CD8-positive, alpha-beta memory T cell (primary cell): ENCODE measurements at regions not wholly inside any gene's neighbourhood (a gene's known extent, or its start where the extent isn't known, plus 50 kb on each side); places are given as distances from the start of the nearest gene placed in this dataset.

Source experiments
- CTCF ChIA-PET: fragments of 350-600 bp; sonication (Branson Sonifier 250); formaldehyde crosslinking; loops from one replicate; lab custom pipeline; 2021; ENCODE audit warnings: antibody characterized with exemption; lab: Charles Lee
- POLR2A ChIA-PET: fragments of 350-600 bp; sonication (Branson Sonifier 250); formaldehyde crosslinking; loops from one replicate; lab custom pipeline; 2021; ENCODE audit warnings: antibody characterized with exemption; lab: Charles Lee
- DNase-seq, 5 donors: peaks; one replicate each; pipeline versions ENCODE4 v3.0.0 to v3.0.0-alpha.2; 2020 to 2022; ENCODE audit warnings: mixed read lengths in 1 of 5
- H3K27ac ChIP-seq: one replicate; pipeline ENCODE4 v1.7.0; 2013; ENCODE audit warnings: low read depth, mild to moderate bottlenecking, low read length, moderate library complexity
- H3K27me3 ChIP-seq: 2 replicates; pipeline ENCODE4 v1.7.0; 2013; ENCODE audit warnings: low read length, mild to moderate bottlenecking; ENCODE audit not compliant: insufficient read depth, poor library complexity, severe bottlenecking
- H3K36me3 ChIP-seq: 2 replicates; pipeline ENCODE4 v1.7.0; 2013; ENCODE audit warnings: mild to moderate bottlenecking, low read length, moderate library complexity; ENCODE audit not compliant: insufficient read depth
- H3K4me1 ChIP-seq: 2 replicates; pipeline ENCODE4 v1.7.0; 2013; ENCODE audit warnings: mild to moderate bottlenecking, low read length, moderate library complexity; ENCODE audit not compliant: insufficient read depth
- H3K4me3 ChIP-seq: 2 replicates; pipeline ENCODE4 v1.7.0; 2013; ENCODE audit warnings: mild to moderate bottlenecking, low read length
- H3K9me3 ChIP-seq: 2 replicates; pipeline ENCODE4 v1.7.0; 2013; ENCODE audit warnings: mild to moderate bottlenecking, low read length
- H3K27ac Mint-ChIP-seq, 8 donors: one replicate each; pipeline ENCODE4 v1.8.0; 2020 to 2021; ENCODE audit warnings: mixed read lengths in 8 of 8, mild to moderate bottlenecking in 6 of 8, inconsistent platforms in 3 of 8, moderate library complexity in 3 of 8
- H3K27me3 Mint-ChIP-seq, 2 donors: one replicate each; pipeline ENCODE4 v1.8.0; 2020 to 2021; ENCODE audit warnings: mixed read lengths in 2 of 2, mild to moderate bottlenecking in 1 of 2, moderate library complexity in 1 of 2
- H3K36me3 Mint-ChIP-seq, 3 donors: one replicate each; pipeline ENCODE4 v1.8.0; 2020 to 2021; ENCODE audit warnings: mixed read lengths in 3 of 3, inconsistent platforms in 1 of 3, mild to moderate bottlenecking in 1 of 3
- H3K4me1 Mint-ChIP-seq, 3 donors: one replicate each; pipeline ENCODE4 v1.8.0; 2020 to 2021; ENCODE audit warnings: mixed read lengths in 3 of 3, inconsistent platforms in 1 of 3, mild to moderate bottlenecking in 1 of 3
- H3K4me3 Mint-ChIP-seq, 7 donors: one replicate each; pipeline ENCODE4 v1.8.0; 2020 to 2021; ENCODE audit warnings: mixed read lengths in 7 of 7, mild to moderate bottlenecking in 6 of 7, moderate library complexity in 4 of 7, inconsistent platforms in 2 of 7
- H3K9me3 Mint-ChIP-seq, 5 donors: one replicate each; pipeline ENCODE4 v1.8.0; 2020 to 2022; ENCODE audit warnings: mixed read lengths in 5 of 5, mild to moderate bottlenecking in 3 of 5, moderate library complexity in 2 of 5, inconsistent platforms in 1 of 5

DNA sequence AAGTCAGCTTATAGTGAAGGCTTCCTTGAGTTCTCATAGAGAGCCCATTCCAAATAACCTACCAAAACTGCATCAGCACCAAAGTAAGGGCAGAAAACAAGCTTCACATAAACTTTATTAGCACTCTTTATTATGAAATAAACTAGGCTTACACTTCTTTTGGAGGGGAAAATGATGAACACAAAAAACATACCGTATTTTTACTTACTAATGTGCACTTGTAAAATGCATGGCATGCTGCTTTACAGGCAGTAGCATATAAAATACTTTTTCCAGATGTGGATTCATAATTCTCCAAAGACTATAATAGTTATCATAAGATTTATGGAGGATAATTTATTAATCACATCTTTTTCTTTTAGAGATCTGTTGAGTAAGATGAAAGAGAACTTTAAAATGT lies 133.9 kb downstream of the OSR1 start:
- no peak overlapping the region for H3K4me3 Mint-ChIP-seq
- no peaks in the 10 kb centered on the region for H3K27me3 ChIP-seq
- H3K9me3 ChIP-seq, result no peaks in the 10 kb centered on the region
- no peaks in the 10 kb centered on the region for H3K4me1 Mint-ChIP-seq
- ChIA-PET CTCF (no interaction called here), POLR2A (no interaction called here)
- H3K4me1 ChIP-seq, result no peaks in the 10 kb centered on the region
- no peak overlapping the region for H3K27ac Mint-ChIP-seq
- no peaks in the 10 kb centered on the region for H3K36me3 Mint-ChIP-seq
- no peak overlapping the region for H3K4me3 ChIP-seq
- H3K36me3 ChIP-seq, result no peaks in the 10 kb centered on the region
- H3K9me3 Mint-ChIP-seq, result no peaks in the 10 kb centered on the region
- H3K27ac ChIP-seq, result no peak overlapping the region
- DNase-seq, result no peak
- H3K27me3 Mint-ChIP-seq, result peaks cover 0 to 2% of the 10 kb centered on the region in 2 donors

DNA sequence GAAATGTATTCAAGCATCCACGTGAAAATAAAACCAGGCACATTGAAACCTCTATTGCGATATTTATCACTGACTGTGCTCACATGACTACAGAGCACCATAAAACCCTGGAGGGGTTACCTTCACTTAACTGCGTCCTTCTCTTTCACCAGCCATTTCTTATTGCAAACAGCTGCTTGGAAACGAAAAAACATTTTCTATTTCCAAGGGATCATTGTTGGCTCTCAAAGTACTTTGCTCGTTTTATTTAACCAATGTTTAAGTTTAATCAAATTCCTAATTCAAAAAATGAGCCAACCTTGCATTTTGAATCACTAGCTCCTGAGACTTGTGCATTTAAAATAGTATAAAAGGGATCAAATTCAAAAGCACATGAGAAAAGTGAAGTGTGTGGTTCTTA lies 134.4 kb downstream of the OSR1 start:
- Mint-ChIP-seq H3K4me3 (no peak overlapping the region), H3K27me3 (peaks cover 0 to 2% of the 10 kb centered on the region in 2 donors), H3K4me1 (no peaks in the 10 kb centered on the region), H3K36me3 (no peaks in the 10 kb centered on the region), H3K27ac (no peak overlapping the region), H3K9me3 (no peaks in the 10 kb centered on the region)
- Histone ChIP-seq H3K9me3 (no peaks in the 10 kb centered on the region), H3K27ac (no peak overlapping the region), H3K4me1 (no peaks in the 10 kb centered on the region), H3K36me3 (no peaks in the 10 kb centered on the region), H3K27me3 (no peaks in the 10 kb centered on the region), H3K4me3 (no peak overlapping the region)
- ChIA-PET CTCF (no interaction called here), POLR2A (no interaction called here)
- no peak for DNase-seq

DNA sequence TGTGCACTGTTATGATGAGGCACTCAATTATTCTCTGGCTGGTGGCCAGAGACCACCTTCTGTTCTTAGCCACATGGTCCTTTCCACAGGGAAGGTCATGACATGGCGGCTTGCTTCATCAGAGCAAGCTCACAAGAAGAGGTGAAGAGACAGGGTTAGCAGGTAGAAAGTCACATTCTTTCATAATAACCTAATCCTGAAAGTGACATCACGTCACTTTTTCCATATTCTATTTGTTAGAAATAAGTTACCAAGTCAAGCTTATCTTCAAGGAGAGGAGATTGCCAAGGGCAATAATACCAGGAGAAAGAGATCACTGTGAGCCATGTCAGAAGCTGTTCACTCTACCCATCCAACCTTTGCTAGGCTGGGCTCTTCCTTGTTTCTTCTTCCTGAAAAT lies 139.4 kb downstream of the OSR1 start:
- Histone ChIP-seq H3K9me3 (no peaks in the 10 kb centered on the region), H3K36me3 (no peaks in the 10 kb centered on the region), H3K27me3 (no peaks in the 10 kb centered on the region), H3K27ac (no peak overlapping the region), H3K4me1 (no peaks in the 10 kb centered on the region), H3K4me3 (no peak overlapping the region)
- Mint-ChIP-seq H3K9me3 (no peaks in the 10 kb centered on the region), H3K36me3 (no peaks in the 10 kb centered on the region), H3K27me3 (no peaks in the 10 kb centered on the region), H3K4me1 (no peaks in the 10 kb centered on the region), H3K27ac (no peak overlapping the region), H3K4me3 (no peak overlapping the region)
- ChIA-PET POLR2A (no interaction called here), CTCF (no interaction called here)
- DNase-seq, result no peak

DNA sequence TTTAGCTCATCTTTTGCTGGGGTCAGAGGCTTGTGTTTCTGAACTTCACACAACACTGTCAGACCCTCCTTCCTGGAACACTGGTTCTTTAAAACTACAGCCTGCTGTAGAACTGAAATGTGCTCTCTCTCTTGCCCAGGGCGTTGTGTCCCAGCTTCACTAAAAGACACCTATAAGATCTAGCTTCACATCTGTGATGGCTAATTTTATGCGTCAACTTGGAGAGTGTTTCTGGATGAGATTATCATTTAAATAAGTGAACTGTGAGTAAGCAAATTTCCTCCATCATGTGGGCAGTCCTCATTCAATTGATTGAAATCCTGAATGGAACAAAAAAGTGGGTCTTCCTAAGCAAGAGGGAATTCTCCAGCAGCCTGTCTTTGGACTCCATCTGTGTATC lies 140.3 kb downstream of the OSR1 start:
- POLR2A ChIA-PET, result no interaction called here
- Mint-ChIP-seq H3K9me3 (no peaks in the 10 kb centered on the region), H3K4me3 (no peak overlapping the region), H3K4me1 (no peaks in the 10 kb centered on the region), H3K27me3 (no peaks in the 10 kb centered on the region), H3K36me3 (no peaks in the 10 kb centered on the region), H3K27ac (no peak overlapping the region)
- CTCF ChIA-PET, result no interaction called here
- Histone ChIP-seq H3K36me3 (no peaks in the 10 kb centered on the region), H3K27ac (no peak overlapping the region), H3K27me3 (no peaks in the 10 kb centered on the region), H3K4me1 (no peaks in the 10 kb centered on the region), H3K9me3 (no peaks in the 10 kb centered on the region), H3K4me3 (no peak overlapping the region)
- no peak for DNase-seq

DNA sequence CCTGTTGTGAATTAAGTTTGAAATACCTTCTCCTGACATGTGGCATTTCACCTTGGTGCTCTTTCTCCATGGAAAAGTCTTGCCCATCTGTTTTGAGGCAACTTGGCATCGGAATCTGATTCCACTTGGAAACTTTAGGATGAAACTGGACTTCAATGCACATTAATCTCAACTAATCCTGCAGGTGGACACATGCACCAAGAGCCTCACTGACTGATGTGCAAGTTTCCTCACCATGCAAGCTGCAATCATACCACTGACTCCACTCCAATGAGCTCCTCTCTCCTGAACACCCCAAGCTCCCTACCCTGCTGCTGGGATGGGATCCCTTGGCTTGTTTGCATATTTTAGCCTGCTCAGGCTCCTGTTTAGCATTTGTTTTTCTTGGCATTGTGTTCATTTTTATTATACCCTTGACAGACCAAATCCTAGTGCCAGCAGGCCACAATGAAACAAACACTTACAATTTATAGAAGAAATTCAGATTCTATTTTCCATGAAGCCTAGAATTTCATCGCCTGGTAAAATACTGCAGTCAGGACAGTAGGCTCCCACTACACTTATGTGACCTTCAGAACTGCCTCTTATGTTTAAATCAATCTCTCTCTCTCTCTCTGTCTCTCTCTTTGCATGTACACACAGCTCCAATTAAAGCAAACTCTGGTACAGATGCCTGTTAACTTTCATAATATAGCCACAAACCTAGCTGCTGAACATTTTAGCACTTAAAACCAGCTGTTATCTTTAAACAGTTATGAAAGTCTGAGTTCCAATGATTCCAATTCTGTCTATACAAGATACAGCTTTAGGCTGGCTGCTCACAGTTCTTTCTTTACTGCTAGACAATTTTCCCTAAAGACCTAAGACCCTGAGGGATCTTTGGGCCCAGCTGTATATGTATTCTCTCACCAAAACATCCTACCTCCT lies 141.5 kb downstream of the OSR1 start:
- Mint-ChIP-seq H3K27me3 (no peaks in the 10 kb centered on the region), H3K9me3 (no peaks in the 10 kb centered on the region)

DNA sequence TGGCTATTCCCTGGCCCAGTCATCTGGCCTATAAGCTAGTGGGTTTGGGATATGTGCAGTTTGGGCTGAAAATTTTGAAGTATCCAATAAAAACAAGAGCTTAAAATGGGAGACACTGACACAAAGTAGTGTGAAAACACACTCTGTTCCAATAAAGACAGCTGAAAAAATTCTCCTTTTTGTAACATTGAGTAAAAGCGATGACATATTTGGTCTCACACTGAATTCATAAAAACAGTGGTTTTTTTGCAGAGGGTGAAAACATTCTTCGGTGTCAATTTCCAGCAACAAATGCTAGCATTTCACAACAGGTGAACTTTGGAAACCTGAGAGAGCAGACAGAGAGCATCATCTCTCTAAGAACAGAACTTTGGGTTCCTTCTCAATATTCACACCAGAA lies 142.2 kb downstream of the OSR1 start:
- no peak for DNase-seq
- Mint-ChIP-seq H3K27me3 (no peaks in the 10 kb centered on the region), H3K36me3 (no peaks in the 10 kb centered on the region), H3K27ac (no peak overlapping the region), H3K9me3 (no peaks in the 10 kb centered on the region), H3K4me3 (no peak overlapping the region), H3K4me1 (no peaks in the 10 kb centered on the region)
- Histone ChIP-seq H3K4me3 (no peak overlapping the region), H3K36me3 (no peaks in the 10 kb centered on the region), H3K27me3 (no peaks in the 10 kb centered on the region), H3K4me1 (no peaks in the 10 kb centered on the region), H3K9me3 (no peaks in the 10 kb centered on the region), H3K27ac (no peak overlapping the region)
- POLR2A ChIA-PET, result no interaction called here
- CTCF ChIA-PET, result no interaction called here

More for the DNA sequence above, 141.5 kb downstream of the OSR1 start:
- Histone ChIP-seq H3K27ac (no peak overlapping the region), H3K9me3 (no peaks in the 10 kb centered on the region), H3K4me1 (no peaks in the 10 kb centered on the region), H3K27me3 (no peaks in the 10 kb centered on the region), H3K4me3 (no peak overlapping the region), H3K36me3 (no peaks in the 10 kb centered on the region)
- no peak for DNase-seq
- no peak overlapping the region for H3K27ac Mint-ChIP-seq
- ChIA-PET CTCF (no interaction called here), POLR2A (no interaction called here)
- no peak overlapping the region for H3K4me3 Mint-ChIP-seq
- H3K36me3 Mint-ChIP-seq, result no peaks in the 10 kb centered on the region
- no peaks in the 10 kb centered on the region for H3K4me1 Mint-ChIP-seq

DNA sequence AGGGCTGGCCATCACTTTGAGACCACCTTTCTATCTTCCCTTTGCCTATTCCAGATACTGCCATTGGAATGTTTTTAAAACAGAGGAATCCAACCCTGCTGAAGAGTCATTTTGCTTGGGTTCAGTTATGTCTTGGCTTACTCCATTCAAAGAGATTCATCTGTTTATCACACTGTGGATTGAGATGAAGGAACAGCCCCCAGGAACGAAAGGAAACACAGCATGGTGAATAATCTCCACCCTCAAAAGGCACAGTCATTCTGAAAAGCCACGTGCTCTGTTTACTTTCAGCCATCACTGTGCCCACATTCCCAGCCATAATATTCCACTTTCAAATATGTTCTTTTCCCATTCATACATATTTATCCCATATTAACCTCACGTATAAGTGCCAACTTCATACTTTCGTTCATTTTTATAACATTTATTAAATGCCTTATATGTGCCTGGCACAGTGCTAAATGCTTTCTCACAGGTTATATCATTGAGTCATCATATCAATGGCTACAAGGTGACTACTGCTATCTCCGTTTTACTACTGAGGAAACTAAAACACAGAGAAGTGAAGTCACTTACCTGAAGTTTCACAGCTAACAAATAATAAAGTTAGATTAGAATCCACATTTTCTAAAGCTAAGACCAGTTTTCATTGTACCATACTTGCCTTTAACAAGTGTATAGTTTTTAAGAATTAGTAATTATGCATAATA lies 143.6 kb downstream of the OSR1 start:
- no peaks in the 10 kb centered on the region for H3K27me3 Mint-ChIP-seq
- POLR2A ChIA-PET, result no interaction called here
- Histone ChIP-seq H3K4me3 (no peak overlapping the region), H3K9me3 (no peaks in the 10 kb centered on the region), H3K27me3 (no peaks in the 10 kb centered on the region), H3K27ac (no peak overlapping the region), H3K4me1 (no peaks in the 10 kb centered on the region), H3K36me3 (no peaks in the 10 kb centered on the region)
- H3K9me3 Mint-ChIP-seq, result peaks cover 0 to 3% (median 0%) of the 10 kb centered on the region in 5 donors
- H3K27ac Mint-ChIP-seq, result no peak overlapping the region
- CTCF ChIA-PET, result no interaction called here
- no peak overlapping the region for H3K4me3 Mint-ChIP-seq
- H3K36me3 Mint-ChIP-seq, result no peaks in the 10 kb centered on the region
- H3K4me1 Mint-ChIP-seq, result no peaks in the 10 kb centered on the region
- no peak for DNase-seq

DNA sequence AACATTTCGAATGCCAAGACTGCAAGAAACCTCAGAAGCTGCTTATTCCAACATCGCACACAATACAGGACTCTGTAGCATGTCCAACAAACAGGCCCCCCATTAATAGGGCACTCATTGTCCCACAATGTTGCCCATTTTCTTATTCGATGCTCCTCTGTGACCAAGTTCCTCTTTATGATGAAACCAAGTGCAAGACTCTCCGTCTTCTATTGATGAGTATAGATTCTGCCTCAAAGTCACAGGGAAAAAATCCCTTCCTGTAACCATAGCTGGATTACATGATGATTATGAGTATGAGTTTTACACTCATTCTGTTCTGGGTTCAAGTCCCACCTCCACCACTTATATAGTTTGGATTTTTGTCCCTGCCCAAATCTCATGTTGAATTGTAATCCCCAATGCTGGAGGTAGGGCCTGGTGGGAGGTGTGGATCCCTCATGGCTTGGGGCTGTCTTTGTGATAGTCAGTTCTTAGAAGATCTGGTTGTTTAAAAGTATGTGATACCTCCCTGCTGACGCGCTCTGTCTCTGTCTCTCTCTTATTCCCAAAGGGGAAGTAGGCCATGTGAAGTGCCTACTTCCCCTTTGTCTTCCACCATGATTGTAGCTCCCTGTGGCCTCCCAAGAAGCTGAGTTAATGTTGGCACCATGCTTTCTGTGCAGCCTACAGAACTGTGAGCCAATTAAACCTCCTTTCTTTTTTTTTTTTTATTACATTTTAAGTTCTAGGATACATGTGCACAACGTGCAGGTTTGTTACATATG lies 148.7 kb downstream of the OSR1 start:
- Histone ChIP-seq H3K27ac (no peak overlapping the region), H3K4me3 (no peak overlapping the region), H3K27me3 (no peaks in the 10 kb centered on the region), H3K9me3 (no peaks in the 10 kb centered on the region), H3K36me3 (no peaks in the 10 kb centered on the region), H3K4me1 (no peaks in the 10 kb centered on the region)
- Mint-ChIP-seq H3K27ac (no peak overlapping the region), H3K36me3 (no peaks in the 10 kb centered on the region), H3K4me1 (no peaks in the 10 kb centered on the region), H3K4me3 (no peak overlapping the region), H3K27me3 (peaks cover 0 to 4% of the 10 kb centered on the region in 2 donors), H3K9me3 (peaks cover 0 to 7% (median 0%) of the 10 kb centered on the region in 5 donors)
- DNase-seq, result no peak
- CTCF ChIA-PET, result no interaction called here
- POLR2A ChIA-PET, result no interaction called here
